Retinal pigment epithelial cell (primary cell): ENCODE measurements at regions not wholly inside any gene's neighbourhood (a gene's known extent, or its start where the extent isn't known, plus 50 kb on each side); places are given as distances from the start of the nearest gene placed in this dataset.

Source experiments
- DNase-seq: peaks from one replicate; pipeline ENCODE4 v3.0.0-alpha.2; 2010; ENCODE audit warnings: low read depth
- H3K4me3 ChIP-seq: 2 replicates; pipeline ENCODE4 v1.5.1; 2011; ENCODE audit warnings: mild to moderate bottlenecking, low read length, control low read depth, moderate library complexity
- TF ChIP-seq, protein P1 (sequence below): conservative IDR thresholded peaks from 2 replicates; pipeline ENCODE4 v1.5.1; 2011; ENCODE audit warnings: low read depth, low read length, control low read depth, inconsistent platforms

DNA sequence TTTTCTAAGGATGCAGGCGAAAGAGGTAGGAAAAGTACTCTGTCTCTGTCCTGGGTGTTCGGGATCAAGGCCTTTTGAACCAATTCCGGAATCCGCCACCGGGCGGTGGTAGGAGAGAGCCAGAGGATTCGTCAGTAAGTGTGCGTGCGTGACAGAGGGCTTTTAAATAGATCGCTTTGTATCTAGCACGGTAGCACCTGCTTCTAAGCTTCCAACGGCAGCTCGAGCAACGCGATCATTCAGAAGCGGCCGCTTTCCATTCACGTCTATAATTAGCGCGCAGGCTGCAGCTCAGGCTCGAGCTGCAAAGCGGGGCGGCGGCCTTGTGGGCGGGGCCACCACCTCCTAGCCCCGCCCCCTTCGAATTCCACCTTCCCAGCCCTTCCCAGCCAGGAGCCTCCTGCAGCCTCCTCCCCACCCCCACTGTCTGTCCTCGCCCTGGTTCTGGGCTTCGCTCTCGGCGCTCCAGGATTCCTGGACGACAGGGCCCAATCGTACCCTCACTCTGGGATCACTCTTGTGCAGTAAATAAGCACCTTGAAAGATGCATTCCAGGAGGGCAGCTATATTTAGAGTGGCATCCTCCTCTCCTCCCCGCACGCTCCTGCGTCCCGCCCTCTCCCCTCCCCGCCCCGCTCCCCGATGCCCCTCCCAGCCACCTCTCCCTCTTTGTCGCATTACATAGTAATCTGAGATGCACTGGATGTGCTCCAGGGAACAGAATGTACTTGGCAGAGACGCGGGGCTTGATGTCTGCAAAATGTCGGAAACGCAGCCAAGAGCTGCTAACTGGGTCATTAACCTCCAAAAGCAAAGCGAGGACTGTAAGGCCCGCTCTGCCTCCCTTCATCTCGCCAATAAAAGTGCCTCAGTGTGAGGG is 224.1 kb upstream of the TPRG1 start:
- TF ChIP-seq, protein P1, sequence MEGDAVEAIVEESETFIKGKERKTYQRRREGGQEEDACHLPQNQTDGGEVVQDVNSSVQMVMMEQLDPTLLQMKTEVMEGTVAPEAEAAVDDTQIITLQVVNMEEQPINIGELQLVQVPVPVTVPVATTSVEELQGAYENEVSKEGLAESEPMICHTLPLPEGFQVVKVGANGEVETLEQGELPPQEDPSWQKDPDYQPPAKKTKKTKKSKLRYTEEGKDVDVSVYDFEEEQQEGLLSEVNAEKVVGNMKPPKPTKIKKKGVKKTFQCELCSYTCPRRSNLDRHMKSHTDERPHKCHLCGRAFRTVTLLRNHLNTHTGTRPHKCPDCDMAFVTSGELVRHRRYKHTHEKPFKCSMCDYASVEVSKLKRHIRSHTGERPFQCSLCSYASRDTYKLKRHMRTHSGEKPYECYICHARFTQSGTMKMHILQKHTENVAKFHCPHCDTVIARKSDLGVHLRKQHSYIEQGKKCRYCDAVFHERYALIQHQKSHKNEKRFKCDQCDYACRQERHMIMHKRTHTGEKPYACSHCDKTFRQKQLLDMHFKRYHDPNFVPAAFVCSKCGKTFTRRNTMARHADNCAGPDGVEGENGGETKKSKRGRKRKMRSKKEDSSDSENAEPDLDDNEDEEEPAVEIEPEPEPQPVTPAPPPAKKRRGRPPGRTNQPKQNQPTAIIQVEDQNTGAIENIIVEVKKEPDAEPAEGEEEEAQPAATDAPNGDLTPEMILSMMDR, result peak; percentile 39
- H3K4me3 ChIP-seq, result peak overlapping the region; percentile 53
- DNase-seq, result peak; percentile 98

DNA sequence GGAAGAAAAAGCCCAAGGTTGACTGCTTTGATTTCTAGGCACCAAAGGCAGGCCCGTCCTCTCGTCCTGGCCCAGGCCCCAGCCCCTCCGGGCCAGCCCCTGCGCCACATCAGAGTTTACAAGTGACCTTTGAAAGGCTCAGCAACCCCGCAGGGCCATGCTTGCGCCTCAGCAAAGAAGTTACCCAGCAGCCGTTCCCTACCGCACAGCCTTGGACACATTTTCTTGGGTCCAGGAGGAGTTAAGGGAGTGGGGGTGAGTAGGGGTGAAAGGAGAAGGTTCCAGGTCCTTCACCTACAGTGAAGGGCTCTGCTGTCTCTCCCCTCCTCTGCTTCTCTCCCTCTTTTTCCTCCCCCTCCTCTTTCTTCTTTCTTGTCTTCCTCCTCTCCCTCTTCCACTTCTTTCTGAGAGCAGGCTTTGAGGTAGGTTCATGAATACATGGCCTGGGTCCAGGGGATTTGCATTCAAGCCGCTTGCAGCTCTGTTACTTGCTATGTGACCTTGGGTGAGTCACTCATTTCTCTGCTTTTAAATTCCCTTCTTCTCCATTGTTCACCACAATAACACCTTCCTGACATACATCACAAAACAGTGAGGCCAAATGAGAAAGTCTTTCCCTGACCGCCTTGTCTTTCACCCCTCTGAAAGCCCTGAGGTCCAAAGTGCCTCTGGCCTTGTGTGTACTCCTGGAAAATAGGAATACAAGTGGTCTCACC is 223.3 kb upstream of the TPRG1 start:
- TF ChIP-seq, protein P1, result no peak
- DNase-seq, result peak; percentile 99
- H3K4me3 ChIP-seq, result peak overlapping the region; percentile 53

DNA sequence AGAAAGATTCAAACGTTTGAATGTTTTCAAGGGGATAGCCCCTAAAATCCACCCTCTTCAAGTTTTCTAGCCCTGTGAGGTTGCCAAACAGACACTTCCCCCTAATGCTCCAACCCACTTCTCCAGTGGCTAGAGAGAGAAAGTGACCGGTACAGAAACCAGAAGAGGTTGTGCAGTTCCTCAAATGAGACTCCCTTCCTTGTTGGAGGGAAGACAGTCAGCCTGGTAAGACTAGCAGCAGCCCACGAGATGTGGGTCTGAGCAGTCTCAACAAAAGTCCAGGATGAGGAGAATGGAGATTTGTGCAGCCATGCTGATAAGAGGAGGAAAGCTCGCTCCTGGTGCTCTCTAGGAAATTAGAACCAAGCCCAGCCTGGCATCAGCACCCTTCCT is 222.8 kb upstream of the TPRG1 start:
- H3K4me3 ChIP-seq, result no peak overlapping the region
- DNase-seq, result no peak
- TF ChIP-seq, protein P1, result no peak

DNA sequence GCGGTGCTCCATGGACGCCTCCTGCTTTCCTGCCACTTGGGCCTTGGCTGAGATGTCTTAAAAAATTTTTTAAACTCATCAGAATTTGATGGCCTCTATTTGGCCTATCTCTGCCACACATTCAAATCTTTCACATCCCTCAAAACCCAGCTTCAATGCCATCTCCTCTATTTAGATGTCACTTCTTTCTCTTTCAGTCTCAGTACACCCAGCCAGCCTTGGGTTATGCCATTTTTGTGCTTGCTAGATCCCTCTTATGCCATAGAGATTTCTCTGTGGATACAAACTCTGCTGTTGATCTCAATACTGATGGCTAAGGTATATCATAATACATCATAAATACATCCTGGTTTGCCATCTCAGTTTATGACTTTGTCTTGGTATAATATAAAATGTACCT is 222.3 kb upstream of the TPRG1 start:
- TF ChIP-seq, protein P1, result no peak
- no peak overlapping the region for H3K4me3 ChIP-seq
- no peak for DNase-seq

DNA sequence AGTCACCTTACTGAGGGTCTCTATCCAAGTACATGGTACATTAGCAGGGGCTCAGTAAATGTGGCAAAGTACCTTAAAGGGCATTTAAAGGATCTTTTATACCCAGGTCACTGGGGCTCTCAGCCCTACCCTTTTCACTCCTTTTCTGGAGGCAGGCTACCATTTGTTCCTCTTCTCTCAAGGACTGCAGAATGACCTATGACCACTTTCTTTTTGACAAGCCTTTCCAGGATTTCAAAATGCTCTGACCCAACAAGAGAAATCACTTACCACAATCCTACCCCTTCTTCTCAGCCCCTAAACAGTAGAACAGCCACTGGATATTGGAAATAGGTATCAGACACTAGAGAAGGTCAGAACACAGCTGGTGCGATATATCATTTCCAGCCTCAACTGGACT is 221.8 kb upstream of the TPRG1 start:
- H3K4me3 ChIP-seq, result no peak overlapping the region
- no peak for DNase-seq
- TF ChIP-seq, protein P1, result no peak

DNA sequence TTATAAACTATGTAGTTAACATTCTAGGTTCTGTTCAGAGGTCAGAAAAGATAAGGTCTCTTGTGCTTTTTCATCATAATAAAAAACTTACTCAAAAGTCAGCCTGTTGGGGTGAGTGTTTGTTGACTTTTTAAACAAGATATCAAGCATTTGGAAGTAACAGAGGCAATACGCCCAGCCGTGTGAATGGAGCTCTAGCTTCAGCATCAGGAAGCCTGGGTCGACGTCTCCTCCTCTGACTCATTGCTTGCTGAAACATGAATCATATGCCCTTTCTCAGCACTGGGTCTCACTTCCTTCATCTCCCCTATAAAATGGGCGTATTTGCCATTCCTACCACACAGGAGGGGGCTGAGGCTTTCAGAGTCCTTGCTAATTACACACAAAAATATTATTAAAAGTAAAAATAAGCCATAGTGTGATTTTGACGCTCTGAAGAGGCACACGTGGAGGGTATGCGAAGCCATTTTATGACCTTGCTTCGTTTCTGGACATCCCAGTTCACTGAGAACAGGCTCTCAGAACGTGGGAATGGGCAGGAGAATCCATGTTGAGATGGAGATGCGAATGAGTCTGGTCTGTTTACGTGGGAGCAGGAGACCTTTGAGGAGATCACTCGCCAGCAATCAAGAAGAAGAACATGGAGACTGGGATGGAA is 220.8 kb upstream of the TPRG1 start:
- no peak overlapping the region for H3K4me3 ChIP-seq
- TF ChIP-seq, protein P1, result no peak
- DNase-seq, result peak; percentile 93
